B cell (primary cell): ENCODE measurements at regions not wholly inside any gene's neighbourhood (a gene's known extent, or its start where the extent isn't known, plus 50 kb on each side); places are given as distances from the start of the nearest gene placed in this dataset.

Experiments used
- ATAC-seq: fragments of 200-7000 bp; cut with Tn5 transposase; one replicate; pipeline ENCODE4 v1.10.0; 2021; ENCODE audit warnings: low read depth, mild to moderate bottlenecking, moderate number of reproducible peaks, moderate library complexity
- CTCF ChIA-PET: fragments of 350-600 bp; sonication (Branson Sonifier 250); formaldehyde crosslinking; loops from one replicate; lab custom pipeline; 2021; ENCODE audit warnings: antibody characterized with exemption, inconsistent platforms; lab: Charles Lee
- POLR2A ChIA-PET: fragments of 350-600 bp; sonication (Branson Sonifier 250); formaldehyde crosslinking; loops from one replicate; lab custom pipeline; 2021; ENCODE audit warnings: antibody characterized with exemption; lab: Charles Lee
- DNase-seq: peaks from one replicate; pipeline ENCODE4 v3.0.0; 2013
- H2AFZ ChIP-seq: 2 replicates; pipeline ENCODE4 v1.6.1; 2012; ENCODE audit warnings: mild to moderate bottlenecking, low read depth, low read length; ENCODE audit not compliant: insufficient read depth, poor library complexity, severe bottlenecking
- H3K27ac ChIP-seq, 2 donors: 1 replicate in 1 of 2; 2 replicates in 1 of 2; pipeline ENCODE4 v1.5.1; 2012 to 2013; ENCODE audit warnings: low read length in 2 of 2, mild to moderate bottlenecking in 2 of 2, moderate library complexity in 1 of 2
- H3K27me3 ChIP-seq, 4 experiments: fragments of 200-600 bp in 1 of 4; sonication (generic) in 1 of 4; replicated peaks in 1 of 4; 1 replicate in 2 of 4; 2 replicates in 2 of 4; pipeline versions ENCODE4 v1.6.1 to v1.7.0; 2013 to 2016; ENCODE audit warnings: low read length in 3 of 4, mild to moderate bottlenecking in 2 of 4, mixed read lengths in 1 of 4, moderate library complexity in 1 of 4; ENCODE audit not compliant: insufficient read depth in 4 of 4, control insufficient read depth in 3 of 4; ENCODE audit errors: control extremely low read depth in 1 of 4
- H3K36me3 ChIP-seq, 2 experiments: replicated peaks in 1 of 2; 1 replicate in 1 of 2; 2 replicates in 1 of 2; pipeline versions ENCODE4 v1.6.1 to v1.7.1; 2013; ENCODE audit warnings: low read length in 1 of 2; ENCODE audit not compliant: insufficient read depth in 2 of 2, control insufficient read depth in 1 of 2; ENCODE audit errors: control extremely low read depth in 1 of 2, extremely low read depth in 1 of 2
- H3K4me1 ChIP-seq, 2 donors: fragments of 200-600 bp in 1 of 2; sonication (generic) in 1 of 2; 1 replicate in 1 of 2; 2 replicates in 1 of 2; pipeline versions ENCODE4 v1.5.1 to v1.6.1; 2013 to 2017; ENCODE audit warnings: low read length in 2 of 2; ENCODE audit not compliant: control insufficient read depth in 2 of 2, insufficient read depth in 2 of 2
- H3K4me2 ChIP-seq: replicated peaks from 2 replicates; pipeline ENCODE3; 2012; ENCODE audit warnings: mild to moderate bottlenecking, low read depth, low read length; ENCODE audit not compliant: poor library complexity, severe bottlenecking
- H3K4me3 ChIP-seq, 5 experiments: fragments of 200-600 bp in 1 of 5; sonication (generic) in 1 of 5; 1 replicate in 3 of 5; 2 replicates in 2 of 5; pipeline versions ENCODE4 v1.5.1 to v1.7.0; 2011 to 2016; ENCODE audit warnings: low read length in 4 of 5, mild to moderate bottlenecking in 4 of 5, low read depth in 2 of 5, control low read depth in 1 of 5, moderate library complexity in 1 of 5; ENCODE audit not compliant: insufficient read depth in 1 of 5; ENCODE audit errors: control extremely low read depth in 1 of 5, extremely low read depth in 1 of 5
- H3K79me2 ChIP-seq: fragments of 200-600 bp; sonication (generic); one replicate; pipeline ENCODE4 v1.6.0; 2016; ENCODE audit warnings: low read length; ENCODE audit not compliant: control insufficient read depth, insufficient read depth
- H3K9ac ChIP-seq: fragments of 200-600 bp; sonication (generic); 2 replicates; pipeline ENCODE4 v1.6.1; 2017; ENCODE audit warnings: mild to moderate bottlenecking, low read length, moderate library complexity
- H3K9me3 ChIP-seq, 3 donors: one replicate each; pipeline versions ENCODE4 v1.6.1 to v1.7.1; 2013; ENCODE audit warnings: low read length in 2 of 3; ENCODE audit not compliant: control insufficient read depth in 2 of 3, insufficient read depth in 1 of 3; ENCODE audit errors: control extremely low read depth in 1 of 3
- H4K20me1 ChIP-seq: 2 replicates; pipeline ENCODE4 v1.6.0; 2012; ENCODE audit warnings: mild to moderate bottlenecking, low read length; ENCODE audit not compliant: insufficient read depth, control insufficient read depth, poor library complexity, severe bottlenecking
- H3K27ac Mint-ChIP-seq: one replicate; pipeline ENCODE4 v1.8.0; 2021; ENCODE audit warnings: mixed read lengths
- H3K27me3 Mint-ChIP-seq: one replicate; pipeline ENCODE4 v1.8.0; 2021; ENCODE audit warnings: mixed read lengths
- H3K4me1 Mint-ChIP-seq: one replicate; pipeline ENCODE4 v1.8.0; 2021; ENCODE audit warnings: mixed read lengths
- H3K4me3 Mint-ChIP-seq: one replicate; pipeline ENCODE4 v1.8.0; 2021; ENCODE audit warnings: mixed read lengths
- H3K9me3 Mint-ChIP-seq: one replicate; pipeline ENCODE4 v1.8.0; 2022; ENCODE audit warnings: mixed read lengths; ENCODE audit not compliant: insufficient read depth
- EZH2 ChIP-seq: IDR thresholded peaks from 2 replicates; pipeline ENCODE4 v1.6.1; 2012; ENCODE audit warnings: borderline replicate concordance, low read depth, mild to moderate bottlenecking, moderate library complexity, low read length; ENCODE audit not compliant: insufficient read depth, poor library complexity, severe bottlenecking
- WGBS: methylation state at CpG from one replicate; pipeline ENCODE4 v1.1.5; 2013; ENCODE audit warnings: missing lambda C conversion rate; ENCODE audit not compliant: insufficient coverage; 5-methylcytosine and 5-hydroxymethylcytosine counted together
- intact Hi-C: fragments of 100-400 bp; cut with micrococcal nuclease; formaldehyde crosslinking; loops from one replicate; pipeline ENCODE4 v1.10.0; 2022
- TF ChIP-seq, protein P1 (sequence below): fragments of 200-600 bp; IDR thresholded peaks from one replicate; pipeline ENCODE4 v1.8.0; 2022; ENCODE audit warnings: antibody characterized with exemption, mild to moderate bottlenecking

DNA sequence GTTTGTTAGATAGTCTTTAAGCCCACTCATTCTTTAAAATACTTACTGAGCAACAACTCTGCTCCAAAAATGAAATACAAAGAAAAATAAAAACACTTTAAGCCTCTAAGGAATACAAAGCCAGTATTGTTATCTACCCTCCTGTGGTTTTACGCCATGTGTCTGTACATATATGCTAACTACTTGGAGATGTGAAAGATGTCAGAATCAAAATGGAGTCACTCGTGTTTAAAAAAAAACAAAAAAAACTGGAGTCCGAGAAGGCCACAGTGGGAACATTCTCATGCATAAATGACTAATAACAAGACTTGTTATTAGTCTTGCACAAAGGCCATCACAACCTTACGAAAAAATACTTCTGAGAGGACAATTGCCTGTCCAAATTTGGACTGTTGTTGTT, 393.1 kb downstream of the TBC1D4 start:
- no peak overlapping the region for H3K9ac ChIP-seq
- H3K4me1 ChIP-seq: no peaks in the 10 kb centered on the region
- H3K79me2 ChIP-seq: no peaks in the 10 kb centered on the region
- no peak overlapping the region for H3K4me2 ChIP-seq
- H3K9me3 ChIP-seq: no peaks in the 10 kb centered on the region
- Mint-ChIP-seq H3K4me3 (no peak overlapping the region), H3K4me1 (no peaks in the 10 kb centered on the region), H3K9me3 (no peaks in the 10 kb centered on the region), H3K27ac (no peak overlapping the region), H3K27me3 (no peaks in the 10 kb centered on the region)
- DNase-seq (no peak), ATAC-seq (no peak)
- no peaks in the 10 kb centered on the region for H3K36me3 ChIP-seq
- H3K27me3 ChIP-seq: no peaks in the 10 kb centered on the region
- ChIA-PET CTCF (no interaction called here), POLR2A (no interaction called here)
- no peak overlapping the region for H3K4me3 ChIP-seq
- intact Hi-C loops: no loop called here
- no CpG with 5 or more reads among the region's 4 CpGs for WGBS
- TF ChIP-seq, protein P1, sequence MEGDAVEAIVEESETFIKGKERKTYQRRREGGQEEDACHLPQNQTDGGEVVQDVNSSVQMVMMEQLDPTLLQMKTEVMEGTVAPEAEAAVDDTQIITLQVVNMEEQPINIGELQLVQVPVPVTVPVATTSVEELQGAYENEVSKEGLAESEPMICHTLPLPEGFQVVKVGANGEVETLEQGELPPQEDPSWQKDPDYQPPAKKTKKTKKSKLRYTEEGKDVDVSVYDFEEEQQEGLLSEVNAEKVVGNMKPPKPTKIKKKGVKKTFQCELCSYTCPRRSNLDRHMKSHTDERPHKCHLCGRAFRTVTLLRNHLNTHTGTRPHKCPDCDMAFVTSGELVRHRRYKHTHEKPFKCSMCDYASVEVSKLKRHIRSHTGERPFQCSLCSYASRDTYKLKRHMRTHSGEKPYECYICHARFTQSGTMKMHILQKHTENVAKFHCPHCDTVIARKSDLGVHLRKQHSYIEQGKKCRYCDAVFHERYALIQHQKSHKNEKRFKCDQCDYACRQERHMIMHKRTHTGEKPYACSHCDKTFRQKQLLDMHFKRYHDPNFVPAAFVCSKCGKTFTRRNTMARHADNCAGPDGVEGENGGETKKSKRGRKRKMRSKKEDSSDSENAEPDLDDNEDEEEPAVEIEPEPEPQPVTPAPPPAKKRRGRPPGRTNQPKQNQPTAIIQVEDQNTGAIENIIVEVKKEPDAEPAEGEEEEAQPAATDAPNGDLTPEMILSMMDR: no peak
- no peak for TF ChIP-seq EZH2
- H2AFZ ChIP-seq: no peak overlapping the region
- H4K20me1 ChIP-seq: no peaks in the 10 kb centered on the region
- no peak overlapping the region for H3K27ac ChIP-seq

DNA sequence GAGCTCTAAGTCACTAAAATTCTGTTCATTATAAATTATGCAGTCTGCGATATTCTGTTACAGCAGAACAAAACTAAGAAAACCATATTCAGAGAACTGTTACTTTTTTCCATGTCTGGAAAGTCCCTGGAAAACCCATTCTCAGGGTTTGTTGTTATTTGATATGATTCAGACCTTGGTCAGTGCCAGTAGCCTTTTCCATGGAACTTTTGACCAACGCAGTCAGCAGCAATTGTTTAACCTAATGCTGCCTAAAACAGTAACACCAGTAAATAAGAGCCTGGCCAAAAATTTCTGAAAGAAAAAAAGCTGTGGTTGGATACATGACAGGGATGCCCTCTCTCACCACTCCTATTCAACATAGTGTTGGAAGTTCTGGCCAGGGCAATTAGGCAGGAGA, 402.7 kb downstream of the TBC1D4 start:
- Histone ChIP-seq H2AFZ (no peak overlapping the region), H3K9ac (no peak overlapping the region), H3K36me3 (no peaks in the 10 kb centered on the region), H3K9me3 (no peaks in the 10 kb centered on the region), H3K4me3 (no peak overlapping the region), H4K20me1 (no peaks in the 10 kb centered on the region), H3K27ac (no peak overlapping the region), H3K4me1 (no peaks in the 10 kb centered on the region), H3K4me2 (no peak overlapping the region), H3K27me3 (no peaks in the 10 kb centered on the region), H3K79me2 (no peaks in the 10 kb centered on the region)
- no peaks in the 10 kb centered on the region for H3K4me1 Mint-ChIP-seq
- ChIA-PET CTCF (no interaction called here), POLR2A (no interaction called here)
- H3K27ac Mint-ChIP-seq: no peak overlapping the region
- no peaks in the 10 kb centered on the region for H3K9me3 Mint-ChIP-seq
- intact Hi-C loops: no loop called here
- no peaks in the 10 kb centered on the region for H3K27me3 Mint-ChIP-seq
- no peak overlapping the region for H3K4me3 Mint-ChIP-seq
- DNase-seq: no peak
- WGBS: 80% methylated on average over 1 of the region's 2 CpGs
- TF ChIP-seq, protein P1: no peak
- no peak for TF ChIP-seq EZH2
- no peak for ATAC-seq
